Sigmoid colon (tissue), 6 donors: ENCODE measurements at regions not wholly inside any gene's neighbourhood (a gene's known extent, or its start where the extent isn't known, plus 50 kb on each side); places are given as distances from the start of the nearest gene placed in this dataset.

Experiments
- DNase-seq: peaks from one replicate; pipeline ENCODE4 v3.0.0-alpha.2; 2019
- H3K27ac ChIP-seq, 4 donors: fragments of 200-600 bp; sonication (generic); one replicate each; pipeline ENCODE4 v1.5.1; 2016 to 2019; ENCODE audit warnings: mild to moderate bottlenecking in 1 of 4
- H3K27me3 ChIP-seq, 3 donors: fragments of 200-600 bp; sonication (generic); one replicate each; pipeline ENCODE4 v1.5.1; 2019; ENCODE audit warnings: mild to moderate bottlenecking in 1 of 3
- H3K36me3 ChIP-seq, 4 donors: fragments of 200-600 bp; sonication (generic); one replicate each; pipeline ENCODE4 v1.5.1; 2016 to 2019
- H3K4me1 ChIP-seq, 4 donors: fragments of 200-600 bp; sonication (generic); one replicate each; pipeline ENCODE4 v1.5.1; 2017 to 2019
- H3K4me3 ChIP-seq, 4 donors: fragments of 200-600 bp; sonication (generic); one replicate each; pipeline ENCODE4 v1.5.1; 2017 to 2019; ENCODE audit warnings: mild to moderate bottlenecking in 2 of 4, moderate library complexity in 1 of 4
- H3K9me3 ChIP-seq, 4 donors: fragments of 200-600 bp in 3 of 4; sonication (generic) in 3 of 4; one replicate each; pipeline versions ENCODE4 v1.5.1 to v1.6.1; 2013 to 2019
- CTCF ChIP-seq, 4 experiments: fragments of 450-650 bp in 3 of 4; fragments of 200-600 bp in 1 of 4; IDR thresholded peaks; one replicate each; pipeline ENCODE4 v1.5.1; 2016 to 2019; ENCODE audit warnings: antibody characterized with exemption in 4 of 4, mild to moderate bottlenecking in 3 of 4, moderate library complexity in 2 of 4
- EP300 ChIP-seq, 4 donors: sonication (generic); formaldehyde crosslinking; IDR thresholded peaks; one replicate each; pipeline ENCODE4 v1.6.1; 2017; ENCODE audit warnings: antibody characterized with exemption in 4 of 4
- POLR2A ChIP-seq, 2 donors: fragments of 450-650 bp; IDR thresholded peaks; one replicate each; pipeline ENCODE4 v1.6.1; 2016; ENCODE audit warnings: antibody characterized with exemption in 2 of 2, mild to moderate bottlenecking in 2 of 2, moderate library complexity in 2 of 2
- POLR2AphosphoS5 ChIP-seq, 4 donors: sonication (generic); formaldehyde crosslinking; IDR thresholded peaks; one replicate each; pipeline ENCODE4 v1.6.1; 2017; ENCODE audit warnings: antibody characterized with exemption in 4 of 4
- WGBS, 2 donors: extraction: QIAGEN DNeasy Blood & Tissue Kit; methylation state at CpG; one replicate each; pipeline ENCODE4 v1.1.7; 2013; 5-methylcytosine and 5-hydroxymethylcytosine counted together
- intact Hi-C: fragments of 100-400 bp; cut with DNase I; formaldehyde crosslinking; loops from one replicate; pipeline ENCODE4 v1.15.1; 2023
- donor health status: healthy with polysubstance abuse.
- donor health status: healthy.

GRCh38 chr5:171646102-171647042, 139.2 kb upstream of the SMIM23 start:
- intact Hi-C loops, result no loop called here
- Histone ChIP-seq H3K27ac (no peak overlapping the region), H3K4me3 (no peak overlapping the region), H3K9me3 (no peaks in the 10 kb centered on the region), H3K4me1 (peaks cover 0 to 6% (median 3%) of the 10 kb centered on the region in 4 donors), H3K36me3 (no peaks in the 10 kb centered on the region), H3K27me3 (no peaks in the 10 kb centered on the region)
- TF ChIP-seq EP300 (IDR thresholded peaks at IDR 0.05) (no peak), POLR2A (IDR thresholded peaks at IDR 0.05) (no peak), POLR2AphosphoS5 (IDR thresholded peaks at IDR 0.05) (no peak), CTCF (IDR thresholded peaks at IDR 0.05) (no peak)
- WGBS, 2 donors, result 81 to 88% methylated on average over 14 of the region's 14 CpGs
- no peak for DNase-seq

GRCh38 chr5:171647043-171647903, 138.3 kb upstream of the SMIM23 start:
- H3K4me3 ChIP-seq, result no peak overlapping the region
- no peak overlapping the region for H3K27ac ChIP-seq
- no peak for DNase-seq
- peaks cover 0 to 6% (median 3%) of the 10 kb centered on the region in 4 donors for H3K4me1 ChIP-seq
- H3K36me3 ChIP-seq, result no peaks in the 10 kb centered on the region
- no peak for TF ChIP-seq POLR2A (IDR thresholded peaks at IDR 0.05)
- no peak for TF ChIP-seq EP300 (IDR thresholded peaks at IDR 0.05)
- no peak for TF ChIP-seq CTCF (IDR thresholded peaks at IDR 0.05)
- TF ChIP-seq POLR2AphosphoS5 (IDR thresholded peaks at IDR 0.05), result no peak
- no peaks in the 10 kb centered on the region for H3K27me3 ChIP-seq
- intact Hi-C loops, result no loop called here
- no peaks in the 10 kb centered on the region for H3K9me3 ChIP-seq
- WGBS, 2 donors, result 77 to 78% methylated on average over 15 of the region's 15 CpGs

- Histone ChIP-seq H3K27me3 (no peaks in the 10 kb centered on the region), H3K4me3 (no peak overlapping the region), H3K36me3 (no peaks in the 10 kb centered on the region), H3K27ac (no peak overlapping the region), H3K9me3 (no peaks in the 10 kb centered on the region), H3K4me1 (peaks cover 0 to 6% (median 3%) of the 10 kb centered on the region in 4 donors)
- TF ChIP-seq POLR2AphosphoS5 (IDR thresholded peaks at IDR 0.05), result no peak
- intact Hi-C loops, result no loop called here
- WGBS, 2 donors, result 83 to 87% methylated on average over 4 of the region's 4 CpGs
- no peak for DNase-seq
These were observed 137.7 kb upstream of the SMIM23 start for GRCh38 chr5:171647904-171648260.

GRCh38 chr5:171648279-171649074, 137.1 kb upstream of the SMIM23 start:
- H3K4me3 ChIP-seq, result no peak overlapping the region
- no peaks in the 10 kb centered on the region for H3K36me3 ChIP-seq
- peaks cover 0 to 6% (median 3%) of the 10 kb centered on the region in 4 donors for H3K4me1 ChIP-seq
- no peaks in the 10 kb centered on the region for H3K9me3 ChIP-seq
- no peak for DNase-seq
- no peaks in the 10 kb centered on the region for H3K27me3 ChIP-seq
- TF ChIP-seq EP300 (IDR thresholded peaks at IDR 0.05), result no peak
- TF ChIP-seq POLR2A (IDR thresholded peaks at IDR 0.05), result no peak
- TF ChIP-seq POLR2AphosphoS5 (IDR thresholded peaks at IDR 0.05), result no peak
- no peak for TF ChIP-seq CTCF (IDR thresholded peaks at IDR 0.05)
- WGBS, 2 donors, result 68 to 80% methylated on average over 10 of the region's 10 CpGs
- no peak overlapping the region for H3K27ac ChIP-seq
- intact Hi-C loops, result no loop called here
